Hematopoietic multipotent progenitor cell treated with erythropoietin and hydrocortisone succinate and interleukin-3 and kit ligand, for 6 days (in vitro differentiated cells): ENCODE measurements at regions not wholly inside any gene's neighbourhood (a gene's known extent, or its start where the extent isn't known, plus 50 kb on each side); places are given as distances from the start of the nearest gene placed in this dataset.

Experiments
- DNase-seq: peaks from one replicate; pipeline ENCODE4 v3.0.0-alpha.2; 2015

DNA sequence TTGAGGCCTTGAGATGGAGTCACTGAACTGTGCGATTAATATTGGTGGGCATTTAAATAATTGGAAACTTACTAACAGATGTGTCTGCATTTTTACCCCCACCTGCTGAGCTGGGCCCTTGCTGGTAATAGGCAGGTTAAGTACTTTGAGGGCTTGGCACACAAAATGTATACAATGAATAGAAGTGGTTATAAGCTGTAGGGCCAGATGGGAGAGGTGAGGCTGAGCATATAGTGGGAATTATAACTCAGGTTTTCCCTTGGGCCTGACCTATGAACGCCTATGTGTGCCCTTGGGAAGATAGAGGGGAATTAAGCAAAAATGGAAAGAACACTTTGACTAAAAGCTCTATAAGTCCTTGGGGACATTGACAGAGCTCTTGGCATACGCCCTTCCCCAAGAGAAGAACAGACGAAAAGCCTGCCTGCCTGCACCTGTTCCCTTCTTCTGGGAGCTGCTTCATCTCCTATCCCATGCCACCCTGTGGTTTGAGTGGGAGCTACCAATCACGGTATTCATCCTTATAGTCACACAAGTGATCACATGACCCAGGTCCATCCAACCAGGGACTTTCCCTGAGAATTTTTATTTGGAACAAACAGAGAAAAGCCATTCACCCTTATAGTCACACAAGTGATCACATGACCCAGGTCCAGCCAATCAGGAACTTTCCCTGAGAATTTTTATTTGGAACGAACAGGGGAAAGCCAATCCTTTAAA lies 260.7 kb upstream of the CSF3R start:
- DNase-seq, result no peak

DNA sequence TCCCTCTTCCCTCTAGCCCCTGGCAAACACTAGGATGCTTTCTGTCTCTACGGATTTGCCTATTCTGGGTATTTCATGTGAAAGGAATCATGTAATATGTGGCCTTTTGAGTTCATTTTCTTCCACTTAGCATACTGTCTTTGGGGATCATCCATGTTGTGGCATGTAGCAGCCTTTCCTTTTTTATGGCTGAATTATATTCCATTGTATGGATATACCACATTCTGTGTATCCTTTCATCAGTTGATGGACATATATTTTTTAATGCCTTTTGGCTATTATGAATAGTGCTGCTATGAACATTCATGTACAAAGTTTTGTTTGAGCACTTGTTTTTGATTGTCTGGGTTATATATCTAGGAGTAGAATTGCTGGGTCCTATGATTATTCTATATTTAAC lies 258.4 kb upstream of the CSF3R start:
- no peak for DNase-seq

DNA sequence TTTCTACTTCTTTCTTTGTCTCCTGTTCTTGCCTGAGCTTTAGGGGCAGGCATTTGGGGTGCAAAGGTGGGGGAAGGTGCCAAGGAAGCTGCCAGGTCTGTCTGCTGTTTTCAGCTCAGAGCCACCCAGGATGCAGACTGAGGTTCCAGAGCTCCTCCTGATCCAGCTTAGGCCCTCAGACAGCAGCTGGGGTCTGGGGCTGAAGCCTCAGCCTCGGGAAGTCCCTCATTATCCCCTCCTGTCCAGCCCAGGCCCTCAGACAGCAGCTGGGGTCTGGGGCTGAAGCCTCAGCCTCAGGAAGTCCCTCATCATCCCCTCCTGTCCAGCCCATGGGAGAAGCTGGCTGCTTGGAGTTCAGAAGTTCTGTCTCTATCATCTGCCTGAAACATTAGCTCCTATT lies 257.7 kb upstream of the CSF3R start:
- DNase-seq, result no peak

- DNase-seq, result no peak
Observed at GRCh38 chr1:36739703-36740289, 257.1 kb upstream of the CSF3R start.

DNA sequence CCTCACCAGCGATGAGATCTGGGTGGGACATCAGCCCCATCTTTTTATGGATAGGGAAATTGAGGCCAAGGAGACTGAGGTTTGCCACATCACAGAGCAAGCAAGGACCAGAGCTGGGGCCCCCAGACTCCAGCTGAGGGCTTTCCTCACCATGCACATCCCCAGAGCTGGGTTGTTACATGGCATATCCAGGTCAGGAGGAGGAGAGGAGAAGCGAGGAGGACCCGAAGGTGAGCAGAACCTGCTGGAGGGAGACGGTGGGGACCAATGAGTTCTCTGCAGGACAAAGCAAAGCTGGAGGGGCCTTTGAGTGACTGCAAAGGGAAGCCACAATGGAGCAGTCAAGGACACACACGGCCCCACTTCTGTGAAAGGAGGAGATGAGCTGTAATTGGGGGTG lies 255.5 kb upstream of the CSF3R start:
- no peak for DNase-seq

- no peak for DNase-seq
Observed at GRCh38 chr1:36737767-36738166, 255.1 kb upstream of the CSF3R start.

DNA sequence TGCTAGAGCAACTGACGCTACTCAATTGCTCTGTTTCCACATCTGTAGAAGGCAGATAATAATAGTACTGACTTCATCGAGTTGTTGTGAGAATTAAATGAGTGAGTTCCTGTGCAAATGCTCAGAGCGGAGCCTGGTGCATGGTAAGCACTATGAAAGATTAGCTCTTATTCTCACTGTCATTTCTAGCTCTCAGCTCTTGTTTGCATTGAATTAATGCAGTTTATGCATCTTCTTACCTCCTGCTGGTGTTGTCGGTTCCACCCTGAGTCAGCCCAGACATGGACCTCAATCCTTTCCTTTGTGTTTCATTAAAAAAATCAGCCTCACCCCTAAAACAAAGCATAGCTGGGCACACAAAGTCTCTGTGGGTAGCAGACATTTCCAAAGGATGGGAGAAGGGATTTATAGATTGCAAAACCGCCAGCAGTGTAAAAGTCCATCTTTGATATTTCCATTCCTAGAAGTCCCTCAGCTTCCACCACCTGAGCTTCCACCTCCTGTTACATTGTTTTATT lies 254.4 kb upstream of the CSF3R start:
- no peak for DNase-seq

DNA sequence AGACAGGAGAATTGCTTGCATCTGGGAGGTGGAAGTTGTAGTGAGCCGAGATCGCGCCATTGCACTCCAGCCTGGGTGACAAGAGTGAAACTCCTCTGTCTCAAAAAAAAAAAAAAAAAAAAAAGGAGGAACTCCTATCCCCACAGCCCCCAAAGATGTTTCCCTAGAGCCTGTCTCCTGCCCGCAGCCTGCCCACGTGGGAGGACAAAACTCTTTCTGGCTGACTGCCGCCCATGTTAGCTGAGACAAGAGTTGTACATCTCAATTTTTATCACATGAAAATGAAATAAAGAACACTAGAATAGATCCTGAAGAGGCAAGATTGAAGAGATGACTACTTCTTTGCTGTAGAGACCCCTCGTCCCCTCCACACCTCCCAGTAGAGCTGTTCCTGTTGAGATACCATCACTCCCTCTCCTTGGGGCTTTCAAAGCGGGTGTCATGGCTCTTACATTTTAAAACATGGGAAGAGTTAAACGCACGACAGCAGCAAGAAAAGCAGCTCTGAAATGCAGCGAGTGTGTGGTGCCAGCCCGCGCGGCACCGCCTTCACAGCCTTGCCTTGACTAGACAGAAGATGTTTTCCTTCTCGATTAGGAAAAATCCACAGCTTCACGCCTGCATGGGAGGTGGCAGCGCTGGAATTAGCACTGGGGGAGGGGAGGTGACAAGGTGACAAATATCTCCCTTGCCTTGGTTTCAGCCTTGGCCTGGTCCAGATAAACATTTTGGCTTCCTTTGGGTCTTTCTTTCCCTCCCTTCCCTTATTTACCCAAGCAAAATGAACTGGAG lies 253.4 kb upstream of the CSF3R start:
- no peak for DNase-seq

- no peak for DNase-seq
Observed at GRCh38 chr1:36735436-36735835, 252.7 kb upstream of the CSF3R start.

DNA sequence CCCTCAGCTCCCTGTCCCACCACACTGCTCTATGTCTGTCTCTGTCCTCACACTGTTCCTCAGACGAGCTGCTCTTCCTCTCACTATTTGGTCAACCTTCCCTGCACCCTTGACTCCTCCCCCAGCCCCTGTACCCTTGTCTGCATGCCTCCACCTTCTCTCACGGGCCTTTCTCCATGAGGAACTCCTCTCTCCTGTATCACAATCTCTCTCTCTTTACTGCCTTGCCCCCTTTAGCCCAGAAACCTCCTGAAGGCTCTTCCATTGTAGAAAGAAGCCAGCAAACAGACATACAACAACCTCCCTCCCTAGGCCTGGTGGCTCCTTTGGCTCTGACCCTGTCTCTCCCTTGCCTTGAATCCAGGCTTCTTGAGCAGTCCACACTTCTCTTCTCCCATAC lies 251.6 kb upstream of the CSF3R start:
- DNase-seq, result no peak

- no peak for DNase-seq
Observed at GRCh38 chr1:36733748-36734147, 251.0 kb upstream of the CSF3R start.

GRCh38 chr1:36732015-36732356 lies 249.3 kb upstream of the CSF3R start:
- no peak for DNase-seq

GRCh38 chr1:36731226-36732014 lies 248.7 kb upstream of the CSF3R start:
- DNase-seq, result peak; percentile 15

- DNase-seq, result no peak
Observed at GRCh38 chr1:36730599-36730998, 247.9 kb upstream of the CSF3R start.

DNA sequence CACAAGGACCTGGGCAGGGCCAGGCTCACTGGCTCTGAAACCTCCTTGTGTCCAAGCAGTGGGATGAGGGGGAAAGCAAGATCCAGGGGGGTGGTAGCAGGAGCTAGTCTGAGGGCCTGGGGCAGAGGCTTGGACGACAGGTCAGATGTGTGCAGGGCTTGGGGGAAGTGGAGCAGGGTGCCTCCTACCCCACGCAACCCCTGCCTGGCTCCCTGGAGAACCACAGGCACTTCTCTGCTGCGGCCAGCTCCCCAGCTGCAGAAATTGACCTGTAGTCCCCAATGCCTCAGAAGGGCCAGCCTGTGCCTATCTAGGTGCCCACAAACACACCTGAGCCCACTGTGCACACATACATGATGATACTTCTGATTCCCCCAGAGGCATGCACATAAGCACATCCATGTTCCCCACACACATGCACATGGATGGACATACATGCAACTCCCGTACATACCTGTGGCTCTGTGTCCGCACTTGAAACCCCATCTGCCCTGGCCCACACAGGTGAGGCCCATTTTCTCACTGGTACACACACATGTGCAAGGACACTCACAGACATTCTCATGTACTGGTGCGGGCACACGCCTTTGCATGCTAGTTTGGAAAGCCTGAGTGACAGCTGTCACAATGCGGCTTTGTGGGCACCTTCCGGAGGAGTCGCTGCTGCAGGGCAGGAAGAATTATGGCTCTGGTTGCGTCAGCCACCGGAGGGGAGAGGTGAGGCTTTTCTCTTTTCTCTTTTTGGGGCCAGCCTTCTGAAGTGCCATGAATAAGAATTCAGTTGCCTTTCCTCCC lies 247.2 kb upstream of the CSF3R start:
- no peak for DNase-seq

- no peak for DNase-seq
Observed at GRCh38 chr1:36729289-36729688, 246.6 kb upstream of the CSF3R start.

DNA sequence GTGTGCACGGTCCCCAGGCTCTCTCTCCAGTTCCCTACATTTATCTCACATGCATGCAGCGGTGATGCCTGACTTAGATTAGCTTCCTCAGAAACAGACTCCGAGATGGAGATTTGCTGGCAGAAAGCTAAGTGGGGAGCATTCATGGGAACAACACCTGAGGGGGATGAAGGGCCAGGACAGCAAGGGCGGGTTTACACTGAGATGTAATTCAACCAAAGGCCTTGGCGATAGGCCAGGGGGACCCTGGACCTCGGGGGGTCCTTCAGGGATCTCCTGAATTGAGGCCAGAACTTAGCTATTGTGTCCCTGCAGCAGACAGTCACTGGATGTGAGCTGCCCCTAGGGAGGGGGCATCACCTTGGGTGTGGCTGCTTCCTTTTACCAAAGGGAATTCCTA lies 246.1 kb upstream of the CSF3R start:
- DNase-seq, result no peak

GRCh38 chr1:36728051-36728450 lies 245.3 kb upstream of the CSF3R start:
- no peak for DNase-seq

DNA sequence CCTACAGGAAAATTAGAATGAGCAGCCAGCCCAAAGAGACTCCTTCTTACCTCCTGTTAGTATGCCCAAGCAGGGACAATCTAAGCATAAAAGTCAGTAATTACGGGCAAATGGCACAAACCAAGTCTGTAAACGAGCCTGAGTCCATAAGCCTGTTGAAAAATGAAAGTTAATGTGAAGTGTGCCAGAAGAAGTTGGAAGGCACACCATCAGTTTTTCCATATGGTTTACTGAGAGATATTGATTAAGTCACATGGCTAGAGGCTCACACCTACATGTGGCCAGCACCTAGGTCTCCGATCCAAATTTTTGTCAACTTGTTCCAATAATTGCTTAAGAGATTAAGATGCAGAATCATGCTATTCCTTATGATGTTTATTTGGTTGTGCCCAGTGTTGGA lies 242.4 kb upstream of the CSF3R start:
- no peak for DNase-seq

- no peak for DNase-seq
Observed at GRCh38 chr1:36723813-36724212, 241.1 kb upstream of the CSF3R start.

DNA sequence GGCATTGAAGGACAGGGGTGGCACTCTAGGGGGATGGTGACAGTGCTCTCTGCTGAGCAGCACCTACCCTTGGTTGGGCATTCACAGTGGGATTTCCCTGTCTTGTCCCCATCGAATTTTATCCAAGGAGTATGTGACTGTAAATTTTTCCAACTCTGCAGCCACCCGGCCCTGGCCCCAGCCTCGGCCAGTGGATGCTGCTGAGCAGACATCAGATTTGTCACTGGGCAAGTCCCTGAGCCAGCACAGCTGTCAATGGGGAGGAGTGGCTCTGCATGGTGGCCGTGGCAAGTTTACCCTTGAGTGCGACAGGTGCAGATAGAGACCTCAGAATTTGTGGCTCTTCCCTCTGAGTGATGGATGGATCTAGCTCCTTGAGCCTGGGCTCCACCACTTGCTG lies 240.2 kb upstream of the CSF3R start:
- DNase-seq, result no peak

- DNase-seq, result no peak
Observed at GRCh38 chr1:36721261-36721660, 238.5 kb upstream of the CSF3R start.
